Thyroid gland (tissue), 4 donors: ENCODE measurements at regions not wholly inside any gene's neighbourhood (a gene's known extent, or its start where the extent isn't known, plus 50 kb on each side); places are given as distances from the start of the nearest gene placed in this dataset.

Experiments
- DNase-seq, 2 donors: peaks; one replicate each; pipeline ENCODE4 v3.0.0-alpha.2; 2019
- H3K27ac ChIP-seq, 3 donors: fragments of 200-600 bp; sonication (generic); 1 replicate in 2 of 3; 2 replicates in 1 of 3; pipeline ENCODE4 v1.5.1; 2016 to 2019; ENCODE audit warnings: mild to moderate bottlenecking in 1 of 3, moderate library complexity in 1 of 3
- H3K27me3 ChIP-seq: fragments of 200-600 bp; sonication (generic); one replicate; pipeline ENCODE4 v1.5.1; 2019
- H3K36me3 ChIP-seq, 2 donors: fragments of 200-600 bp; sonication (generic); one replicate each; pipeline ENCODE4 v1.5.1; 2016 to 2019
- H3K4me1 ChIP-seq, 2 donors: fragments of 200-600 bp; sonication (generic); one replicate each; pipeline ENCODE4 v1.5.1; 2017 to 2019
- H3K4me3 ChIP-seq, 3 donors: fragments of 200-600 bp; sonication (generic); replicated peaks in 1 of 3; 1 replicate in 2 of 3; 2 replicates in 1 of 3; pipeline ENCODE4 v1.5.1; 2016; ENCODE audit warnings: mild to moderate bottlenecking in 1 of 3
- H3K9me3 ChIP-seq: fragments of 200-600 bp; sonication (generic); one replicate; pipeline ENCODE4 v1.5.1; 2017
- CTCF ChIP-seq, 6 experiments: fragments of 200-600 bp in 3 of 6; fragments of 450-650 bp in 3 of 6; sonication (generic) in 3 of 6; IDR thresholded peaks; one replicate each; pipeline ENCODE4 v1.5.1; 2016 to 2019; ENCODE audit warnings: antibody characterized with exemption in 6 of 6, mild to moderate bottlenecking in 2 of 6, inconsistent platforms in 1 of 6, moderate library complexity in 1 of 6
- POLR2A ChIP-seq, 2 donors: fragments of 450-650 bp; IDR thresholded peaks; one replicate each; pipeline ENCODE4 v1.6.1; 2017; ENCODE audit warnings: antibody characterized with exemption in 2 of 2, mild to moderate bottlenecking in 2 of 2, moderate library complexity in 1 of 2
- WGBS, 2 donors: methylation state at CpG; one replicate each; pipeline ENCODE4 v1.1.5; 2017; 5-methylcytosine and 5-hydroxymethylcytosine counted together
- intact Hi-C: fragments of 100-400 bp; cut with DNase I; formaldehyde crosslinking; loops from one replicate; pipeline ENCODE4 v1.15.1; 2023

GRCh38 chr9:89698411-89699005 is 93.7 kb downstream of the GADD45G start:
- Histone ChIP-seq H3K4me1 (no peaks in the 10 kb centered on the region), H3K27ac (no peak overlapping the region), H3K36me3 (no peaks in the 10 kb centered on the region), H3K9me3 (no peaks in the 10 kb centered on the region), H3K4me3 (no peak overlapping the region), H3K27me3 (no peaks in the 10 kb centered on the region)
- no peak for TF ChIP-seq CTCF (IDR thresholded peaks at IDR 0.05)
- no peak for TF ChIP-seq POLR2A (IDR thresholded peaks at IDR 0.05)
- no peak for DNase-seq
- intact Hi-C loops = no loop called here
- 93 to 97% methylated on average over 4 to 8 of the region's 8 CpGs for WGBS, 2 donors

GRCh38 chr9:89699646-89700045 is 94.8 kb downstream of the GADD45G start:
- no peaks in the 10 kb centered on the region for H3K9me3 ChIP-seq
- intact Hi-C loops = no loop called here
- TF ChIP-seq POLR2A (IDR thresholded peaks at IDR 0.05) = no peak
- no peak for TF ChIP-seq CTCF (IDR thresholded peaks at IDR 0.05)
- 90 to 96% methylated on average over 11 of the region's 11 CpGs for WGBS, 2 donors
- no peak overlapping the region for H3K4me3 ChIP-seq
- H3K27ac ChIP-seq = no peak overlapping the region
- DNase-seq = no peak
- no peaks in the 10 kb centered on the region for H3K27me3 ChIP-seq
- no peaks in the 10 kb centered on the region for H3K36me3 ChIP-seq
- H3K4me1 ChIP-seq = no peaks in the 10 kb centered on the region

- Histone ChIP-seq H3K4me3 (no peak overlapping the region), H3K4me1 (no peaks in the 10 kb centered on the region), H3K9me3 (no peaks in the 10 kb centered on the region), H3K36me3 (no peaks in the 10 kb centered on the region), H3K27me3 (no peaks in the 10 kb centered on the region), H3K27ac (no peak overlapping the region)
- TF ChIP-seq POLR2A (IDR thresholded peaks at IDR 0.05) (no peak), CTCF (IDR thresholded peaks at IDR 0.05) (no peak)
- intact Hi-C loops = no loop called here
- no peak for DNase-seq
- 60 to 69% methylated on average over 13 to 14 of the region's 14 CpGs for WGBS, 2 donors
Measured at GRCh38 chr9:89701221-89701798, 96.5 kb downstream of the GADD45G start.

GRCh38 chr9:89702401-89702800 is 97.6 kb downstream of the GADD45G start:
- H3K27me3 ChIP-seq = no peaks in the 10 kb centered on the region
- no peak for DNase-seq
- no peaks in the 10 kb centered on the region for H3K4me1 ChIP-seq
- TF ChIP-seq CTCF (IDR thresholded peaks at IDR 0.05) (no peak), POLR2A (IDR thresholded peaks at IDR 0.05) (no peak)
- H3K36me3 ChIP-seq = no peaks in the 10 kb centered on the region
- WGBS, 2 donors = 93 to 96% methylated on average over 3 of the region's 3 CpGs
- no peaks in the 10 kb centered on the region for H3K9me3 ChIP-seq
- H3K4me3 ChIP-seq = no peak overlapping the region
- H3K27ac ChIP-seq = no peak overlapping the region
- intact Hi-C loops = no loop called here

- H3K9me3 ChIP-seq = no peaks in the 10 kb centered on the region
- no peaks in the 10 kb centered on the region for H3K36me3 ChIP-seq
- TF ChIP-seq POLR2A (IDR thresholded peaks at IDR 0.05) = no peak
- WGBS, 2 donors = 0 to 46% methylated on average over 1 of the region's 1 CpG
- H3K4me1 ChIP-seq = no peaks in the 10 kb centered on the region
- H3K27ac ChIP-seq = no peak overlapping the region
- H3K4me3 ChIP-seq = no peak overlapping the region
- intact Hi-C loops = no loop called here
- no peaks in the 10 kb centered on the region for H3K27me3 ChIP-seq
- DNase-seq = no peak
Measured at GRCh38 chr9:89705651-89706050, 100.8 kb downstream of the GADD45G start.
